ENCODE measurements at regions not wholly inside any gene's neighbourhood (a gene's known extent, or its start where the extent isn't known, plus 50 kb on each side); places are given as distances from the start of the nearest gene placed in this dataset.

GRCh38 chr7:41116817-41117216, 586.1 kb downstream of the INHBA start:
- no peak for DNase-seq (ENCODE audit: low read depth in 1 of 2, low spot score in 1 of 2)
- H3K27me3 ChIP-seq, result no peaks in the 10 kb centered on the region
- H3K4me1 ChIP-seq (ENCODE audit: low read depth), result no peaks in the 10 kb centered on the region
- no peak for TF ChIP-seq CTCF (IDR thresholded peaks at IDR 0.05; ENCODE audit: low read depth, low read length)
- no peak overlapping the region for H3K4me3 ChIP-seq
- no peaks in the 10 kb centered on the region for H3K36me3 ChIP-seq
- H3K9me3 ChIP-seq (ENCODE audit: low read depth), result no peaks in the 10 kb centered on the region
- H3K27ac ChIP-seq, result no peak overlapping the region

- Histone ChIP-seq H3K4me1 (ENCODE audit: low read depth) (no peaks in the 10 kb centered on the region), H3K27me3 (no peaks in the 10 kb centered on the region), H3K4me3 (no peak overlapping the region), H3K27ac (no peak overlapping the region), H3K36me3 (no peaks in the 10 kb centered on the region), H3K9me3 (ENCODE audit: low read depth) (no peaks in the 10 kb centered on the region)
- TF ChIP-seq CTCF (IDR thresholded peaks at IDR 0.05; ENCODE audit: low read depth, low read length), result no peak
- DNase-seq (ENCODE audit: low read depth in 1 of 2, low spot score in 1 of 2), result no peak
These were observed 586.6 kb downstream of the INHBA start for GRCh38 chr7:41116337-41116736.

- no peak for TF ChIP-seq CTCF (IDR thresholded peaks at IDR 0.05; ENCODE audit: low read depth, low read length)
- no peak overlapping the region for H3K27ac ChIP-seq
- no peaks in the 10 kb centered on the region for H3K27me3 ChIP-seq
- H3K36me3 ChIP-seq, result no peaks in the 10 kb centered on the region
- H3K9me3 ChIP-seq (ENCODE audit: low read depth), result no peaks in the 10 kb centered on the region
- no peaks in the 10 kb centered on the region for H3K4me1 ChIP-seq (ENCODE audit: low read depth)
- no peak for DNase-seq (ENCODE audit: low read depth in 1 of 2, low spot score in 1 of 2)
- H3K4me3 ChIP-seq, result no peak overlapping the region
These were observed 588.2 kb downstream of the INHBA start for GRCh38 chr7:41114691-41115090.

GRCh38 chr7:41114131-41114530, 588.8 kb downstream of the INHBA start:
- Histone ChIP-seq H3K9me3 (ENCODE audit: low read depth) (no peaks in the 10 kb centered on the region), H3K27me3 (no peaks in the 10 kb centered on the region), H3K4me3 (no peak overlapping the region), H3K4me1 (ENCODE audit: low read depth) (no peaks in the 10 kb centered on the region), H3K36me3 (no peaks in the 10 kb centered on the region), H3K27ac (no peak overlapping the region)
- DNase-seq (ENCODE audit: low read depth in 1 of 2, low spot score in 1 of 2), result no peak
- TF ChIP-seq CTCF (IDR thresholded peaks at IDR 0.05; ENCODE audit: low read depth, low read length), result no peak

GRCh38 chr7:41113719-41114118, 589.2 kb downstream of the INHBA start:
- H3K4me3 ChIP-seq, result no peak overlapping the region
- H3K27ac ChIP-seq, result no peak overlapping the region
- DNase-seq (ENCODE audit: low read depth in 1 of 2, low spot score in 1 of 2), result no peak

More at GRCh38 chr7:41113719-41114118, 589.2 kb downstream of the INHBA start:
- Histone ChIP-seq H3K4me1 (ENCODE audit: low read depth) (no peaks in the 10 kb centered on the region), H3K36me3 (no peaks in the 10 kb centered on the region), H3K27me3 (no peaks in the 10 kb centered on the region), H3K9me3 (ENCODE audit: low read depth) (no peaks in the 10 kb centered on the region)
- no peak for TF ChIP-seq CTCF (IDR thresholded peaks at IDR 0.05; ENCODE audit: low read depth, low read length)
